IMR-90 (cell line): ENCODE measurements at regions not wholly inside any gene's neighbourhood (a gene's known extent, or its start where the extent isn't known, plus 50 kb on each side); places are given as distances from the start of the nearest gene placed in this dataset.

Experiments
- ATAC-seq: fragments of 200-7000 bp; cut with Tn5 transposase; 2 replicates; pipeline ENCODE4 v1.9.1; 2020; ENCODE audit warnings: low read depth, mild to moderate bottlenecking, moderate library complexity
- BruUV-seq: library from RNA; stranded (reverse); fragments of 400-500 nt; replicated peaks from 2 replicates; lab custom pipeline; 2021; lab: Mats Ljungman, UMichigan
- CTCF ChIA-PET: fragments of 300-600 bp; formaldehyde crosslinking; extraction: SDS; loops from one replicate; lab custom pipeline; 2021; ENCODE audit warnings: antibody characterized with exemption; lab: Yijun Ruan, JAX
- POLR2A ChIA-PET: fragments of 300-600 bp; sonication (Branson Sonifier 250); formaldehyde crosslinking; loops from one replicate; lab custom pipeline; 2022; ENCODE audit warnings: antibody characterized with exemption; ENCODE audit not compliant: unreplicated experiment; lab: Charles Lee
- DNase-seq: peaks from one replicate; pipeline ENCODE4 v3.0.0; 2013
- H2AFZ ChIP-seq: replicated peaks from 2 replicates; pipeline ENCODE3; 2013; ENCODE audit warnings: low read length, mild to moderate bottlenecking; ENCODE audit not compliant: poor library complexity
- H2AK5ac ChIP-seq: 2 replicates; pipeline ENCODE4 v1.6.1; 2013; ENCODE audit warnings: low read depth, low read length, inconsistent platforms
- H2AK9ac ChIP-seq: replicated peaks from 2 replicates; pipeline ENCODE3; 2013; ENCODE audit warnings: mild to moderate bottlenecking, low read depth, low read length, moderate library complexity; ENCODE audit not compliant: poor library complexity
- H2BK120ac ChIP-seq: 2 replicates; pipeline ENCODE4 v1.6.1; 2013; ENCODE audit warnings: low read depth, low read length, inconsistent platforms
- H2BK15ac ChIP-seq: 3 replicates; pipeline ENCODE4 v1.6.1; 2013; ENCODE audit warnings: low read depth, low read length, inconsistent platforms
- H2BK20ac ChIP-seq: 2 replicates; pipeline ENCODE4 v1.6.1; 2013; ENCODE audit warnings: low read depth, mild to moderate bottlenecking, inconsistent platforms, low read length, moderate library complexity
- H2BK5ac ChIP-seq: 2 replicates; pipeline ENCODE4 v1.6.1; 2013; ENCODE audit warnings: mild to moderate bottlenecking, low read depth, low read length, inconsistent platforms; ENCODE audit not compliant: poor library complexity, severe bottlenecking
- H3K14ac ChIP-seq: replicated peaks from 2 replicates; pipeline ENCODE4 v1.6.1; 2013; ENCODE audit warnings: low read depth, low read length, inconsistent platforms
- H3K18ac ChIP-seq: 2 replicates; pipeline ENCODE4 v1.6.1; 2013; ENCODE audit warnings: low read depth, low read length, control low read depth
- H3K23ac ChIP-seq: 2 replicates; pipeline ENCODE4 v1.6.1; 2013; ENCODE audit warnings: low read depth, low read length, inconsistent platforms
- H3K27ac ChIP-seq: 2 replicates; pipeline ENCODE4 v1.5.1; 2013; ENCODE audit warnings: mild to moderate bottlenecking, control low read depth, low read length; ENCODE audit not compliant: insufficient read depth
- H3K27me3 ChIP-seq: 2 replicates; pipeline ENCODE4 v1.6.1; 2013; ENCODE audit warnings: low read length; ENCODE audit not compliant: control insufficient read depth, insufficient read depth
- H3K36me3 ChIP-seq: 2 replicates; pipeline ENCODE4 v1.6.1; 2013; ENCODE audit warnings: low read length, mixed read lengths; ENCODE audit not compliant: control insufficient read depth, insufficient read depth
- H3K4ac ChIP-seq: 2 replicates; pipeline ENCODE4 v1.6.1; 2013; ENCODE audit warnings: low read depth, low read length, inconsistent platforms
- H3K4me1 ChIP-seq: 2 replicates; pipeline ENCODE4 v1.6.1; 2013; ENCODE audit warnings: low read length, mixed read lengths; ENCODE audit not compliant: control insufficient read depth, insufficient read depth
- H3K4me2 ChIP-seq: 2 replicates; pipeline ENCODE4 v1.6.1; 2013; ENCODE audit warnings: low read depth, mild to moderate bottlenecking, control low read depth, low read length, moderate library complexity
- H3K4me3 ChIP-seq: 2 replicates; pipeline ENCODE4 v1.5.1; 2013; ENCODE audit warnings: low read depth, mild to moderate bottlenecking, control low read depth, low read length, moderate library complexity; ENCODE audit not compliant: insufficient read depth
- H3K56ac ChIP-seq: 2 replicates; pipeline ENCODE4 v1.6.1; 2013; ENCODE audit warnings: low read length, inconsistent platforms; ENCODE audit not compliant: insufficient read depth; ENCODE audit errors: extremely low read depth
- H3K79me1 ChIP-seq, 2 experiments: 2 replicates each; pipeline ENCODE4 v1.6.1; 2013; ENCODE audit warnings: low read length in 2 of 2, inconsistent platforms in 1 of 2, low read depth in 1 of 2
- H3K9ac ChIP-seq: 2 replicates; pipeline ENCODE4 v1.6.1; 2013; ENCODE audit warnings: low read depth, low read length, control low read depth
- H3K9me1 ChIP-seq: 2 replicates; pipeline ENCODE4 v1.6.1; 2013; ENCODE audit warnings: low read length, inconsistent platforms; ENCODE audit not compliant: insufficient read depth
- H3K9me3 ChIP-seq: 2 replicates; pipeline ENCODE4 v1.6.1; 2013; ENCODE audit warnings: low read length; ENCODE audit not compliant: control insufficient read depth, insufficient read depth
- H4K20me1 ChIP-seq: 2 replicates; pipeline ENCODE4 v1.6.1; 2013; ENCODE audit warnings: low read length, inconsistent platforms; ENCODE audit not compliant: insufficient read depth
- H4K5ac ChIP-seq: 2 replicates; pipeline ENCODE4 v1.6.1; 2013; ENCODE audit warnings: mild to moderate bottlenecking, low read depth, low read length, control low read depth
- H4K8ac ChIP-seq, 2 experiments: 2 replicates each; pipeline ENCODE4 v1.6.1; 2013; ENCODE audit warnings: low read depth in 2 of 2, low read length in 2 of 2, control low read depth in 1 of 2, inconsistent platforms in 1 of 2
- H4K91ac ChIP-seq: 2 replicates; pipeline ENCODE4 v1.6.1; 2013; ENCODE audit warnings: low read depth, low read length, inconsistent platforms; ENCODE audit not compliant: insufficient read depth
- CEBPB ChIP-seq: IDR thresholded peaks from 2 replicates; pipeline ENCODE4 v1.6.1; 2012; ENCODE audit warnings: low read depth, low read length, improper control_type of control experiment
- CHD1 ChIP-seq: IDR thresholded peaks from 2 replicates; pipeline ENCODE4 v1.6.1; 2012; ENCODE audit warnings: low read depth, low read length, improper control_type of control experiment
- FOS ChIP-seq: fragments of 150-350 bp; IDR thresholded peaks from 2 replicates; pipeline ENCODE4 v1.6.1; 2016; ENCODE audit warnings: low read depth, low read length
- MAFK ChIP-seq: IDR thresholded peaks from 2 replicates; pipeline ENCODE4 v1.6.1; 2012; ENCODE audit warnings: low read depth, low read length, improper control_type of control experiment
- MXI1 ChIP-seq: IDR thresholded peaks from 2 replicates; pipeline ENCODE4 v1.6.1; 2012; ENCODE audit warnings: low read depth, mild to moderate bottlenecking, low read length, moderate library complexity, borderline replicate concordance
- NFE2L2 ChIP-seq: fragments of 150-350 bp; IDR thresholded peaks from 2 replicates; pipeline ENCODE4 v1.6.1; 2016; ENCODE audit warnings: low read depth, mild to moderate bottlenecking, low read length
- POLR2A ChIP-seq: IDR thresholded peaks from 2 replicates; pipeline ENCODE4 v1.6.1; 2012; ENCODE audit warnings: mild to moderate bottlenecking, low read depth, low read length
- RAD21 ChIP-seq: IDR thresholded peaks from 2 replicates; pipeline ENCODE4 v1.6.1; 2012; ENCODE audit warnings: low read length, improper control_type of control experiment
- RCOR1 ChIP-seq: IDR thresholded peaks from 2 replicates; pipeline ENCODE4 v1.6.1; 2012; ENCODE audit warnings: mild to moderate bottlenecking, low read length, improper control_type of control experiment; ENCODE audit not compliant: insufficient replicate concordance
- RFX5 ChIP-seq: IDR thresholded peaks from 2 replicates; pipeline ENCODE4 v1.8.0; 2012; ENCODE audit warnings: low read depth, mild to moderate bottlenecking, low read length, moderate library complexity
- whole genome bisulfite sequencing, 2 experiments: methylation state at CpG; one replicate each; pipeline versions ENCODE4 v1.1.5 to v1.1.7; 2013; ENCODE audit warnings: missing lambda C conversion rate in 2 of 2; ENCODE audit not compliant: insufficient read length in 1 of 2; ENCODE audit errors: extremely low coverage in 2 of 2; 5-methylcytosine and 5-hydroxymethylcytosine counted together
- dilution Hi-C: fragments of 300-500 bp; cut with HindIII; formaldehyde crosslinking; loops from one replicate; pipeline ENCODE4 v1.14.3; 2018; ENCODE audit warnings: low sequenced_read_pairs; ENCODE audit not compliant: unreplicated experiment
- in situ Hi-C: fragments of 300-500 bp; cut with MboI; formaldehyde crosslinking; loops from 3 replicates; pipeline ENCODE4 v1.14.3; 2019; ENCODE audit warnings: low sequenced_read_pairs, inconsistent platforms, mixed read lengths
- intact Hi-C: fragments of 100-400 bp; cut with micrococcal nuclease; formaldehyde crosslinking; loops from 2 replicates; pipeline ENCODE4 v1.10.0; 2022
- TF ChIP-seq, protein P1 (sequence below): conservative IDR thresholded peaks from 2 replicates; pipeline ENCODE4 v1.5.1; 2012; ENCODE audit warnings: mild to moderate bottlenecking, low read depth, low read length, improper control_type of control experiment
- TF ChIP-seq, protein P2 (sequence below): fragments of 150-350 bp; IDR thresholded peaks from 2 replicates; pipeline ENCODE4 v1.6.1; 2016; ENCODE audit warnings: low read depth, mild to moderate bottlenecking, low read length, moderate library complexity, borderline replicate concordance
- TF ChIP-seq, protein P3 (sequence below): fragments of 150-350 bp; IDR thresholded peaks from 2 replicates; pipeline ENCODE4 v1.6.1; 2017; ENCODE audit warnings: mild to moderate bottlenecking, antibody characterized with exemption, low read length, low read depth

DNA sequence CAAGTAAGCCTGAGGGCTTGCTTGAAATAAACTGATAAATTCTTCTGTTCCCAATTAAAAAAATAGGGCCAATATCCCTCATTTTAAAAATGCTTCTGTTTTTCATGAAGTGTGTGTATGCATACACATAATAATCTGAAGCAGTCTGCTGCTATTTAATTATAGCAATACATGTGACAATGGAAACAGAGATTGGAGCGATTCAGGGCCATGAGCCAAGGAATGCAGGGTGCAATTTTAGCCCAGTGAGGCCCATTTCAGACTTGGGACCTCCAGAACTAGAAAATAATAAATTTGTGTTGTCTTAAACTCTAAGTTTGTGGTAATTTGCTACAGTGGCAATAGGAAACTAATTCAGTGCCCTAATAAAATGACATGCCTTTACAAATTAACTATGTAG is 264.9 kb downstream of the LTN1 start:
- no peak overlapping the region for H2BK5ac ChIP-seq
- H4K5ac ChIP-seq = no peak overlapping the region
- no peak overlapping the region for H2BK20ac ChIP-seq
- in situ Hi-C loops (loop anchor here (10.0 to 25.0 kb wide), 3 partner anchors 373 to 1166 kb away; no protein-coding TSS in a partner anchor), dilution Hi-C loops (no loop called here), intact Hi-C loops (no loop called here)
- H3K4me1 ChIP-seq = 0 out of 2 replicates have a peak, but pooled peaks cover 2% of the 10 kb centered on the region
- no peak overlapping the region for H4K91ac ChIP-seq
- H2BK120ac ChIP-seq = no peak overlapping the region
- H2BK15ac ChIP-seq = no peak overlapping the region
- ATAC-seq = no peak
- ChIA-PET POLR2A (no interaction called here), CTCF (no interaction called here)
- H3K27ac ChIP-seq = no peak overlapping the region
- H2AK9ac ChIP-seq = no peak overlapping the region
- H3K4me2 ChIP-seq = no peak overlapping the region
- WGBS, 2 experiments = no CpG with 5 or more reads among the region's 1 CpG
- H3K56ac ChIP-seq = no peak overlapping the region
- H3K9ac ChIP-seq = no peak overlapping the region
- no peaks in the 10 kb centered on the region for H3K27me3 ChIP-seq
- H2AK5ac ChIP-seq = no peak overlapping the region
- H3K23ac ChIP-seq = no peak overlapping the region
- no peak overlapping the region for H2AFZ ChIP-seq
- H3K9me3 ChIP-seq = peaks cover 8% of the 10 kb centered on the region
- no peak overlapping the region for H3K4ac ChIP-seq
- no peak overlapping the region for H3K14ac ChIP-seq
- H3K79me1 ChIP-seq = no peaks in the 10 kb centered on the region
- no peak for DNase-seq
- H3K18ac ChIP-seq = no peak overlapping the region
- H3K9me1 ChIP-seq = no peaks in the 10 kb centered on the region
- TF ChIP-seq POLR2A (no peak), RAD21 (no peak), MAFK (no peak), MXI1 (no peak), CHD1 (no peak), NFE2L2 (no peak), RCOR1 (no peak), CEBPB (no peak), FOS (no peak), RFX5 (no peak)
- TF ChIP-seq, protein P1, sequence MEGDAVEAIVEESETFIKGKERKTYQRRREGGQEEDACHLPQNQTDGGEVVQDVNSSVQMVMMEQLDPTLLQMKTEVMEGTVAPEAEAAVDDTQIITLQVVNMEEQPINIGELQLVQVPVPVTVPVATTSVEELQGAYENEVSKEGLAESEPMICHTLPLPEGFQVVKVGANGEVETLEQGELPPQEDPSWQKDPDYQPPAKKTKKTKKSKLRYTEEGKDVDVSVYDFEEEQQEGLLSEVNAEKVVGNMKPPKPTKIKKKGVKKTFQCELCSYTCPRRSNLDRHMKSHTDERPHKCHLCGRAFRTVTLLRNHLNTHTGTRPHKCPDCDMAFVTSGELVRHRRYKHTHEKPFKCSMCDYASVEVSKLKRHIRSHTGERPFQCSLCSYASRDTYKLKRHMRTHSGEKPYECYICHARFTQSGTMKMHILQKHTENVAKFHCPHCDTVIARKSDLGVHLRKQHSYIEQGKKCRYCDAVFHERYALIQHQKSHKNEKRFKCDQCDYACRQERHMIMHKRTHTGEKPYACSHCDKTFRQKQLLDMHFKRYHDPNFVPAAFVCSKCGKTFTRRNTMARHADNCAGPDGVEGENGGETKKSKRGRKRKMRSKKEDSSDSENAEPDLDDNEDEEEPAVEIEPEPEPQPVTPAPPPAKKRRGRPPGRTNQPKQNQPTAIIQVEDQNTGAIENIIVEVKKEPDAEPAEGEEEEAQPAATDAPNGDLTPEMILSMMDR = no peak
- TF ChIP-seq, protein P2, sequence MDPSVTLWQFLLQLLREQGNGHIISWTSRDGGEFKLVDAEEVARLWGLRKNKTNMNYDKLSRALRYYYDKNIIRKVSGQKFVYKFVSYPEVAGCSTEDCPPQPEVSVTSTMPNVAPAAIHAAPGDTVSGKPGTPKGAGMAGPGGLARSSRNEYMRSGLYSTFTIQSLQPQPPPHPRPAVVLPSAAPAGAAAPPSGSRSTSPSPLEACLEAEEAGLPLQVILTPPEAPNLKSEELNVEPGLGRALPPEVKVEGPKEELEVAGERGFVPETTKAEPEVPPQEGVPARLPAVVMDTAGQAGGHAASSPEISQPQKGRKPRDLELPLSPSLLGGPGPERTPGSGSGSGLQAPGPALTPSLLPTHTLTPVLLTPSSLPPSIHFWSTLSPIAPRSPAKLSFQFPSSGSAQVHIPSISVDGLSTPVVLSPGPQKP = no peak
- TF ChIP-seq, protein P3, sequence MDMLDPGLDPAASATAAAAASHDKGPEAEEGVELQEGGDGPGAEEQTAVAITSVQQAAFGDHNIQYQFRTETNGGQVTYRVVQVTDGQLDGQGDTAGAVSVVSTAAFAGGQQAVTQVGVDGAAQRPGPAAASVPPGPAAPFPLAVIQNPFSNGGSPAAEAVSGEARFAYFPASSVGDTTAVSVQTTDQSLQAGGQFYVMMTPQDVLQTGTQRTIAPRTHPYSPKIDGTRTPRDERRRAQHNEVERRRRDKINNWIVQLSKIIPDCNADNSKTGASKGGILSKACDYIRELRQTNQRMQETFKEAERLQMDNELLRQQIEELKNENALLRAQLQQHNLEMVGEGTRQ = no peak
- H4K8ac ChIP-seq = no peak overlapping the region
- peaks cover 5% of the 10 kb centered on the region; the same call in 1 of the 2 replicates for H3K36me3 ChIP-seq
- H4K20me1 ChIP-seq = no peaks in the 10 kb centered on the region
- BruUV-seq = no TSS peak
- no peak overlapping the region for H3K4me3 ChIP-seq
